ENCODE measurements at regions not wholly inside any gene's neighbourhood (a gene's known extent, or its start where the extent isn't known, plus 50 kb on each side); places are given as distances from the start of the nearest gene placed in this dataset.

GRCh38 chr12:94856324-94856723, 147.2 kb downstream of the NDUFA12 start:
- TF ChIP-seq, protein P1, sequence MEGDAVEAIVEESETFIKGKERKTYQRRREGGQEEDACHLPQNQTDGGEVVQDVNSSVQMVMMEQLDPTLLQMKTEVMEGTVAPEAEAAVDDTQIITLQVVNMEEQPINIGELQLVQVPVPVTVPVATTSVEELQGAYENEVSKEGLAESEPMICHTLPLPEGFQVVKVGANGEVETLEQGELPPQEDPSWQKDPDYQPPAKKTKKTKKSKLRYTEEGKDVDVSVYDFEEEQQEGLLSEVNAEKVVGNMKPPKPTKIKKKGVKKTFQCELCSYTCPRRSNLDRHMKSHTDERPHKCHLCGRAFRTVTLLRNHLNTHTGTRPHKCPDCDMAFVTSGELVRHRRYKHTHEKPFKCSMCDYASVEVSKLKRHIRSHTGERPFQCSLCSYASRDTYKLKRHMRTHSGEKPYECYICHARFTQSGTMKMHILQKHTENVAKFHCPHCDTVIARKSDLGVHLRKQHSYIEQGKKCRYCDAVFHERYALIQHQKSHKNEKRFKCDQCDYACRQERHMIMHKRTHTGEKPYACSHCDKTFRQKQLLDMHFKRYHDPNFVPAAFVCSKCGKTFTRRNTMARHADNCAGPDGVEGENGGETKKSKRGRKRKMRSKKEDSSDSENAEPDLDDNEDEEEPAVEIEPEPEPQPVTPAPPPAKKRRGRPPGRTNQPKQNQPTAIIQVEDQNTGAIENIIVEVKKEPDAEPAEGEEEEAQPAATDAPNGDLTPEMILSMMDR (CRISPR knock-in tag; IDR thresholded peaks at IDR 0.05) = no peak
- TF ChIP-seq SP2 (CRISPR knock-in tag; IDR thresholded peaks at IDR 0.05) (no peak), ZNF629 (CRISPR knock-in tag; conservative IDR thresholded peaks at IDR 0.05) (no peak), SP1 (IDR thresholded peaks at IDR 0.05) (no peak), SP1 (CRISPR knock-in tag; IDR thresholded peaks at IDR 0.05) (no peak), ESRRA (CRISPR knock-in tag; IDR thresholded peaks at IDR 0.05; ENCODE audit: low read depth) (no peak), TP53 (CRISPR knock-in tag; conservative IDR thresholded peaks at IDR 0.05) (no peak), PAWR (CRISPR knock-in tag; IDR thresholded peaks at IDR 0.05; ENCODE audit: borderline replicate concordance) (no peak), YY1 (IDR thresholded peaks at IDR 0.05; ENCODE audit: insufficient read depth, insufficient replicate concordance, low read depth, low read length) (no peak), NAIF1 (CRISPR knock-in tag; IDR thresholded peaks at IDR 0.05; ENCODE audit: borderline replicate concordance) (no peak)
